CD4-positive, alpha-beta T cell (primary cell): ENCODE measurements at regions not wholly inside any gene's neighbourhood (a gene's known extent, or its start where the extent isn't known, plus 50 kb on each side); places are given as distances from the start of the nearest gene placed in this dataset.

Experiments used
- ATAC-seq: fragments of 200-7000 bp; cut with Tn5 transposase; one replicate; pipeline ENCODE4 v1.10.0; 2022; ENCODE audit warnings: mild to moderate bottlenecking; ENCODE audit not compliant: poor library complexity
- CTCF ChIA-PET: fragments of 350-600 bp; sonication (Branson Sonifier 250); formaldehyde crosslinking; loops from one replicate; lab custom pipeline; 2021; ENCODE audit warnings: antibody characterized with exemption, inconsistent platforms; lab: Charles Lee
- POLR2A ChIA-PET: fragments of 350-600 bp; sonication (Branson Sonifier 250); formaldehyde crosslinking; loops from one replicate; lab custom pipeline; 2021; ENCODE audit warnings: antibody characterized with exemption, inconsistent platforms; lab: Charles Lee
- DNase-seq, 14 experiments: peaks; one replicate each; pipeline ENCODE4 v3.0.0-alpha.2; 2013 to 2020; ENCODE audit warnings: mixed read lengths in 2 of 14
- H3K27ac ChIP-seq, 2 donors: one replicate each; pipeline versions ENCODE4 v1.5.1 to v1.7.0; 2013; ENCODE audit warnings: low read length in 2 of 2, low read depth in 1 of 2, mild to moderate bottlenecking in 1 of 2
- H3K27me3 ChIP-seq, 2 experiments: 1 replicate in 1 of 2; 2 replicates in 1 of 2; pipeline versions ENCODE4 v1.6.1 to v1.7.0; 2013; ENCODE audit warnings: low read length in 2 of 2, control low read depth in 1 of 2, mild to moderate bottlenecking in 1 of 2, moderate library complexity in 1 of 2; ENCODE audit not compliant: insufficient read depth in 2 of 2, control insufficient read depth in 1 of 2
- H3K36me3 ChIP-seq: one replicate; pipeline ENCODE4 v1.6.1; 2013; ENCODE audit warnings: low read length, control low read depth; ENCODE audit not compliant: insufficient read depth
- H3K4me1 ChIP-seq: one replicate; pipeline ENCODE4 v1.6.1; 2013; ENCODE audit warnings: low read length, control low read depth; ENCODE audit not compliant: insufficient read depth
- H3K4me3 ChIP-seq: one replicate; pipeline ENCODE4 v1.5.1; 2013; ENCODE audit warnings: mild to moderate bottlenecking, low read length, moderate library complexity
- H3K9me3 ChIP-seq, 2 experiments: 1 replicate in 1 of 2; 2 replicates in 1 of 2; pipeline versions ENCODE4 v1.6.1 to v1.7.0; 2013; ENCODE audit warnings: low read length in 2 of 2, mild to moderate bottlenecking in 2 of 2, control low read depth in 1 of 2, moderate library complexity in 1 of 2; ENCODE audit not compliant: control insufficient read depth in 1 of 2, insufficient read depth in 1 of 2
- H3K27ac Mint-ChIP-seq: one replicate; pipeline ENCODE4 v1.8.0; 2020; ENCODE audit warnings: mixed read lengths
- H3K27me3 Mint-ChIP-seq: one replicate; pipeline ENCODE4 v1.8.0; 2021; ENCODE audit warnings: mixed read lengths
- H3K36me3 Mint-ChIP-seq: one replicate; pipeline ENCODE4 v1.8.0; 2021; ENCODE audit warnings: low read depth, mixed read lengths
- H3K4me1 Mint-ChIP-seq: one replicate; pipeline ENCODE4 v1.8.0; 2021; ENCODE audit warnings: low read depth, mixed read lengths
- H3K4me3 Mint-ChIP-seq: one replicate; pipeline ENCODE4 v1.8.0; 2020; ENCODE audit warnings: mild to moderate bottlenecking, mixed read lengths
- H3K9me3 Mint-ChIP-seq: one replicate; pipeline ENCODE4 v1.8.0; 2020; ENCODE audit warnings: mixed read lengths
- CTCF ChIP-seq: fragments of 200-600 bp; IDR thresholded peaks from one replicate; pipeline ENCODE4 v1.8.0; 2022; ENCODE audit warnings: antibody characterized with exemption, mild to moderate bottlenecking
- intact Hi-C, 2 experiments: fragments of 100-400 bp; cut with DNase I in 1 of 2; cut with micrococcal nuclease in 1 of 2; formaldehyde crosslinking; loops; one replicate each; pipeline versions ENCODE4 v1.15.1 to v1.9.0; 2023 to 2025; cut with DNase I, micrococcal nuclease

- Histone ChIP-seq H3K9me3 (no peaks in the 10 kb centered on the region), H3K27ac (no peak overlapping the region), H3K4me1 (no peaks in the 10 kb centered on the region), H3K36me3 (no peaks in the 10 kb centered on the region), H3K4me3 (no peak overlapping the region), H3K27me3 (no peaks in the 10 kb centered on the region)
- ChIA-PET POLR2A (no interaction called here), CTCF (no interaction called here)
- Mint-ChIP-seq H3K4me1 (no peaks in the 10 kb centered on the region), H3K9me3 (no peaks in the 10 kb centered on the region), H3K36me3 (no peaks in the 10 kb centered on the region), H3K27me3 (peaks cover 17% of the 10 kb centered on the region), H3K27ac (no peak overlapping the region), H3K4me3 (no peak overlapping the region)
- TF ChIP-seq CTCF: no peak
- intact Hi-C loops: no loop called here
- ATAC-seq (no peak), DNase-seq (no peak)
Observed at GRCh38 chr1:47616036-47616435, 178.2 kb downstream of the FOXD2 start.

DNA sequence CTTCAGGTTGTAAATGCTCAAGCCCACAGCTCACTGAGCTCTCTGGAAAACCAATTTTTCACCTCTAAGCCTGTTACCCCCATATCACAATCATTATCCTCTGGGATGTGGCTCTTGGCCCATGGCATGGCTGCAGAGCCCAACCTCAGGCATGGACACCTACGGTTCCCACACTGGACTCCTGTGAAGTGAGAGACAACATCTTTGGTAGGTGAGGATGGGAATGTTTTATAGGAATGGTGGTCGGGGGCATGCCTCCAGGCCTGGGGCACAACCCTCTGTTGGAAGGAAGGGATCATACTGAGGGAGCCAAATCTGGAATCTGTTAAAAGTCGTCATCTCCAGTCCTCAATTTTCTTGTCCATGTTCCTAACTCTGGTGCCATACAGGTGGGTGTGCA lies 179.1 kb downstream of the FOXD2 start:
- H3K36me3 ChIP-seq: no peaks in the 10 kb centered on the region
- H3K4me1 ChIP-seq: no peaks in the 10 kb centered on the region
- no peaks in the 10 kb centered on the region for H3K9me3 ChIP-seq
- no peak overlapping the region for H3K4me3 ChIP-seq
- intact Hi-C loops: no loop called here
- Mint-ChIP-seq H3K4me1 (no peaks in the 10 kb centered on the region), H3K36me3 (no peaks in the 10 kb centered on the region), H3K27me3 (peaks cover 12% of the 10 kb centered on the region), H3K4me3 (no peak overlapping the region), H3K9me3 (no peaks in the 10 kb centered on the region), H3K27ac (no peak overlapping the region)
- ATAC-seq (no peak), DNase-seq (no peak)
- ChIA-PET CTCF (no interaction called here), POLR2A (no interaction called here)
- no peaks in the 10 kb centered on the region for H3K27me3 ChIP-seq
- no peak overlapping the region for H3K27ac ChIP-seq
- no peak for TF ChIP-seq CTCF

- H3K9me3 ChIP-seq: no peaks in the 10 kb centered on the region
- Mint-ChIP-seq H3K27ac (no peak overlapping the region), H3K27me3 (peaks cover 11% of the 10 kb centered on the region), H3K36me3 (no peaks in the 10 kb centered on the region), H3K9me3 (no peaks in the 10 kb centered on the region), H3K4me1 (no peaks in the 10 kb centered on the region), H3K4me3 (no peak overlapping the region)
- H3K27ac ChIP-seq: no peak overlapping the region
- H3K4me3 ChIP-seq: no peak overlapping the region
- ChIA-PET CTCF (no interaction called here), POLR2A (no interaction called here)
- ATAC-seq (no peak), DNase-seq (no peak)
- H3K27me3 ChIP-seq: no peaks in the 10 kb centered on the region
- no peaks in the 10 kb centered on the region for H3K36me3 ChIP-seq
- no peak for TF ChIP-seq CTCF
- no peaks in the 10 kb centered on the region for H3K4me1 ChIP-seq
- intact Hi-C loops: no loop called here
Observed at GRCh38 chr1:47617381-47618221, 179.8 kb downstream of the FOXD2 start.
